ENCODE measurements at regions not wholly inside any gene's neighbourhood (a gene's known extent, or its start where the extent isn't known, plus 50 kb on each side); places are given as distances from the start of the nearest gene placed in this dataset.

DNA sequence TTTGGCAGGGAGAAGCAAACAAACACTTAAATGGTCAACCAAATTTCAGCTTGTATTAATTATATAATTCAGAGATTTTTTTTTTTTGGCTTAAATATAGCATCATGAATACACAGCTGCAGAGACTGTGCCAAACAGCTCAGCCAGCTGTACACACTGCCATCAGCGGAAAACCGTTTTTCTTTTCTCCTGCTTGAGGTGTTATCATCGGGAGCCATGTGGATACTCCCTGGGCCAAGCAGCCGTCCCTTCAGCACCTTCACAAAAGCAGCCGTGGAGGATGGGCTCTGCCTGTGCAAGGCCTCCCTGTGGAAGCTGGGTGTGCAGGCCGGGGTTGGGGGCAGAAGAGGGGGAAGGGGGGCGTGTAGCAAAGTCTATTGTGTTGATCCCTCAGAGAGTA lies 85.0 kb downstream of the NUF2 start:
- in situ Hi-C loops (cut with HindIII; ENCODE audit: low pct_ligation_motif_present, low sequenced_read_pairs) = no loop called here
- Histone ChIP-seq H3K36me3 (replicated peaks) (no peaks in the 10 kb centered on the region), H3K27ac (no peak overlapping the region), H3K27me3 (replicated peaks) (no peaks in the 10 kb centered on the region), H3K4me3 (ENCODE audit: low read depth, low read length) (no peak overlapping the region)
- TF ChIP-seq, protein P1, sequence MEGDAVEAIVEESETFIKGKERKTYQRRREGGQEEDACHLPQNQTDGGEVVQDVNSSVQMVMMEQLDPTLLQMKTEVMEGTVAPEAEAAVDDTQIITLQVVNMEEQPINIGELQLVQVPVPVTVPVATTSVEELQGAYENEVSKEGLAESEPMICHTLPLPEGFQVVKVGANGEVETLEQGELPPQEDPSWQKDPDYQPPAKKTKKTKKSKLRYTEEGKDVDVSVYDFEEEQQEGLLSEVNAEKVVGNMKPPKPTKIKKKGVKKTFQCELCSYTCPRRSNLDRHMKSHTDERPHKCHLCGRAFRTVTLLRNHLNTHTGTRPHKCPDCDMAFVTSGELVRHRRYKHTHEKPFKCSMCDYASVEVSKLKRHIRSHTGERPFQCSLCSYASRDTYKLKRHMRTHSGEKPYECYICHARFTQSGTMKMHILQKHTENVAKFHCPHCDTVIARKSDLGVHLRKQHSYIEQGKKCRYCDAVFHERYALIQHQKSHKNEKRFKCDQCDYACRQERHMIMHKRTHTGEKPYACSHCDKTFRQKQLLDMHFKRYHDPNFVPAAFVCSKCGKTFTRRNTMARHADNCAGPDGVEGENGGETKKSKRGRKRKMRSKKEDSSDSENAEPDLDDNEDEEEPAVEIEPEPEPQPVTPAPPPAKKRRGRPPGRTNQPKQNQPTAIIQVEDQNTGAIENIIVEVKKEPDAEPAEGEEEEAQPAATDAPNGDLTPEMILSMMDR (IDR thresholded peaks at IDR 0.05; ENCODE audit: low read depth, low read length, missing control alignments) = no peak
- DNase-seq = no peak

- H3K27ac ChIP-seq = no peak overlapping the region
- no peaks in the 10 kb centered on the region for H3K27me3 ChIP-seq (replicated peaks)
- H3K36me3 ChIP-seq (replicated peaks) = no peaks in the 10 kb centered on the region
- TF ChIP-seq, protein P1 (IDR thresholded peaks at IDR 0.05; ENCODE audit: low read depth, low read length, missing control alignments) = no peak
- in situ Hi-C loops (cut with HindIII; ENCODE audit: low pct_ligation_motif_present, low sequenced_read_pairs) = no loop called here
- no peak overlapping the region for H3K4me3 ChIP-seq (ENCODE audit: low read depth, low read length)
- DNase-seq = no peak
Measured at GRCh38 chr1:163408262-163408661, 86.5 kb downstream of the NUF2 start.

GRCh38 chr1:163410073-163410999 lies 88.6 kb downstream of the NUF2 start:
- no peak overlapping the region for H3K27ac ChIP-seq

DNA sequence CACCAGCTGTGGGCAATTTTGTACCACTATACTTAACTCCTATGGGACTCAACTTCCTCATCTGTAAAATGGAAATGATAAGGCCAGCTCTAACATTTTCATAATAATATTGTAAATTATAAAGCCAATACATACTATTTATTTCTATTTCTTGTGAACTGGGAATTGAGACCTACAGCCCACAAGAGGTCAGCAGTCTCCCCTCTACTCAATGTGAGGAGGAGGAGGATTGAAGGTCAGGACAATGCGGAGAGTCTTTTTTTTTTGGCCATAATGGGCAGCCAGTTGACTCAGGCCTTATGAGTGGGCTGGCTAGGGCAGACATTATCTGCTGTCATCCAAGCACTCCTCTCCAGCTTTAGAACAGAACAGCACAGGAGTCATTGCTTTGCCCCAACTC lies 90.5 kb downstream of the NUF2 start:
- Histone ChIP-seq H3K36me3 (replicated peaks) (no peaks in the 10 kb centered on the region), H3K27ac (no peak overlapping the region), H3K27me3 (replicated peaks) (no peaks in the 10 kb centered on the region), H3K4me3 (ENCODE audit: low read depth, low read length) (no peak overlapping the region)
- TF ChIP-seq, protein P1 (IDR thresholded peaks at IDR 0.05; ENCODE audit: low read depth, low read length, missing control alignments) = no peak
- DNase-seq = no peak
- in situ Hi-C loops (cut with HindIII; ENCODE audit: low pct_ligation_motif_present, low sequenced_read_pairs) = no loop called here

More at GRCh38 chr1:163410073-163410999, 88.6 kb downstream of the NUF2 start:
- in situ Hi-C loops (cut with HindIII; ENCODE audit: low pct_ligation_motif_present, low sequenced_read_pairs) = no loop called here
- DNase-seq = peak; percentile 56
- no peaks in the 10 kb centered on the region for H3K36me3 ChIP-seq (replicated peaks)
- H3K4me3 ChIP-seq (ENCODE audit: low read depth, low read length) = no peak overlapping the region
- TF ChIP-seq, protein P1 (IDR thresholded peaks at IDR 0.05; ENCODE audit: low read depth, low read length, missing control alignments) = peak; percentile 80
- H3K27me3 ChIP-seq (replicated peaks) = no peaks in the 10 kb centered on the region

DNA sequence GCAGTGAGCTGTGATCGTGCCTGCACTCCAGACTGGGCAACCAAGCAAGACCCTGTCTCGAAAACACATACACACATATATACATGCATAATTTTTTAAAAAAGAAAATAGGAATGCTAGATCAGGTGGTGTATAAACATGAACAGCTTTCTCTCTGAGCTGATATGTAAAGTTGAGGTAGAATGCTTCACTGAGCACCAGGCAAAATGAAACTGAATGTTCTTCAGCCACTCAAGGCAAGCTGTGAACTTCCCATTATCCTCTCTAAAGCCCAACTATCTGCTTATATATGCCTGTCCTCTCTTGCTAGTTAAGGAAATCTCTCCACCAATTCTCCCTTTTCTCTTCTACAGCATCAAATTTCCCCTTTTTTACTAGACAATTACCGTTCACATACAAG lies 93.0 kb downstream of the NUF2 start:
- Histone ChIP-seq H3K27ac (no peak overlapping the region), H3K36me3 (replicated peaks) (no peaks in the 10 kb centered on the region), H3K27me3 (replicated peaks) (no peaks in the 10 kb centered on the region), H3K4me3 (ENCODE audit: low read depth, low read length) (no peak overlapping the region)
- in situ Hi-C loops (cut with HindIII; ENCODE audit: low pct_ligation_motif_present, low sequenced_read_pairs) = no loop called here
- TF ChIP-seq, protein P1 (IDR thresholded peaks at IDR 0.05; ENCODE audit: low read depth, low read length, missing control alignments) = no peak
- DNase-seq = no peak
